A673 (cell line): ENCODE measurements at regions not wholly inside any gene's neighbourhood (a gene's known extent, or its start where the extent isn't known, plus 50 kb on each side); places are given as distances from the start of the nearest gene placed in this dataset.

Experiments
- BruUV-seq: library from RNA; stranded (reverse); fragments of 400-500 nt; replicated peaks from 2 replicates; lab custom pipeline; 2021; lab: Mats Ljungman, UMichigan
- CTCF ChIA-PET: fragments of 300-600 bp; sonication (Branson Sonifier 250); formaldehyde crosslinking; loops from one replicate; lab custom pipeline; 2022; ENCODE audit warnings: antibody characterized with exemption; lab: Charles Lee
- POLR2A ChIA-PET: fragments of 300-600 bp; sonication (Branson Sonifier 250); formaldehyde crosslinking; loops from one replicate; lab custom pipeline; 2022; ENCODE audit warnings: antibody characterized with exemption; ENCODE audit not compliant: low non-redundant PET; lab: Charles Lee
- DNase-seq: peaks from one replicate; pipeline ENCODE4 v3.0.0-alpha.2; 2015; ENCODE audit warnings: low spot score
- H3K27ac ChIP-seq: fragments of 200-600 bp; sonication (generic); 2 replicates; pipeline ENCODE4 v1.5.1; 2016; ENCODE audit warnings: mixed run types, low read depth, mild to moderate bottlenecking, mixed read lengths, antibody characterized with exemption, low read length; ENCODE audit not compliant: poor library complexity, severe bottlenecking
- H3K27me3 ChIP-seq: fragments of 200-600 bp; sonication (generic); replicated peaks from 2 replicates; pipeline ENCODE4 v1.6.1; 2017; ENCODE audit warnings: mixed run types, low read depth, mild to moderate bottlenecking, mixed read lengths, antibody characterized with exemption, low read length; ENCODE audit not compliant: insufficient read depth, poor library complexity
- H3K36me3 ChIP-seq: fragments of 200-600 bp; sonication (generic); 2 replicates; pipeline ENCODE4 v1.6.1; 2016; ENCODE audit warnings: mixed run types, mild to moderate bottlenecking, mixed read lengths, antibody characterized with exemption, low read length; ENCODE audit not compliant: insufficient read depth, poor library complexity, severe bottlenecking
- H3K4me1 ChIP-seq: fragments of 200-600 bp; sonication (generic); 2 replicates; pipeline ENCODE4 v1.6.1; 2017; ENCODE audit warnings: mixed run types, mild to moderate bottlenecking, mixed read lengths, antibody characterized with exemption, low read length; ENCODE audit not compliant: insufficient read depth, poor library complexity, severe bottlenecking
- H3K4me3 ChIP-seq: fragments of 200-600 bp; sonication (generic); 2 replicates; pipeline ENCODE4 v1.5.1; 2016; ENCODE audit warnings: low read depth, mixed run types, mild to moderate bottlenecking, mixed read lengths, low read length; ENCODE audit not compliant: poor library complexity, severe bottlenecking
- H3K9me3 ChIP-seq: fragments of 200-600 bp; sonication (generic); 2 replicates; pipeline ENCODE4 v1.6.1; 2016; ENCODE audit warnings: mixed run types, low read depth, mild to moderate bottlenecking, mixed read lengths, antibody characterized with exemption, low read length; ENCODE audit not compliant: poor library complexity, severe bottlenecking
- CTCF ChIP-seq: fragments of 300-800, 200-600 bp; sonication (generic); conservative IDR thresholded peaks from 2 replicates; pipeline ENCODE4 v1.5.1; 2017; ENCODE audit warnings: low read depth, mild to moderate bottlenecking, antibody characterized with exemption, low read length, moderate library complexity, mixed read lengths
- EZH2 ChIP-seq: fragments of 200-600 bp; sonication (generic); IDR thresholded peaks from 2 replicates; pipeline ENCODE4 v1.6.1; 2017; ENCODE audit warnings: borderline replicate concordance, low read depth, mild to moderate bottlenecking, mixed read lengths, antibody characterized with exemption, low read length; ENCODE audit not compliant: poor library complexity, severe bottlenecking
- intact Hi-C: fragments of 100-400 bp; cut with micrococcal nuclease; formaldehyde crosslinking; loops from one replicate; pipeline ENCODE4 v1.10.0; 2022; ENCODE audit not compliant: unreplicated experiment

GRCh38 chr13:81018936-81019335, 678.0 kb upstream of the SPRY2 start:
- H3K9me3 ChIP-seq, result peaks cover 3% of the 10 kb centered on the region
- CTCF ChIA-PET, result no interaction called here
- no peak for TF ChIP-seq EZH2
- TF ChIP-seq CTCF, result no peak
- no peak overlapping the region for H3K27ac ChIP-seq
- no peak overlapping the region for H3K4me3 ChIP-seq
- H3K4me1 ChIP-seq, result no peaks in the 10 kb centered on the region
- no peaks in the 10 kb centered on the region for H3K36me3 ChIP-seq
- intact Hi-C loops, result loop anchor here (5.0 to 10.0 kb wide), 5 partner anchors 1114 to 1594 kb away; no protein-coding TSS in a partner anchor
- BruUV-seq, result no TSS peak
- DNase-seq, result no peak
- H3K27me3 ChIP-seq, result no peaks in the 10 kb centered on the region
- POLR2A ChIA-PET, result no interaction called here

- peak; percentile 62 for DNase-seq
- CTCF ChIA-PET, result interaction anchor here (0.5 to 1.2 kb wide), 2 partner anchors 39 to 636 kb away, joined by 3 to 5 read pairs; no protein-coding TSS in a partner anchor
- Histone ChIP-seq H3K27me3 (no peaks in the 10 kb centered on the region), H3K4me1 (no peaks in the 10 kb centered on the region), H3K36me3 (no peaks in the 10 kb centered on the region), H3K27ac (no peak overlapping the region), H3K4me3 (no peak overlapping the region), H3K9me3 (peaks cover 2% of the 10 kb centered on the region)
- BruUV-seq, result no TSS peak
- POLR2A ChIA-PET, result no interaction called here
- TF ChIP-seq EZH2 (no peak), CTCF (peak; percentile 72)
- intact Hi-C loops, result loop anchor here (1.0 to 10.0 kb wide), 6 partner anchors 38 to 1593 kb away; no protein-coding TSS in a partner anchor
These were observed 676.7 kb upstream of the SPRY2 start for GRCh38 chr13:81017513-81018152.

GRCh38 chr13:81012031-81012430, 671.1 kb upstream of the SPRY2 start:
- no TSS peak for BruUV-seq
- Histone ChIP-seq H3K4me3 (no peak overlapping the region), H3K36me3 (no peaks in the 10 kb centered on the region), H3K9me3 (no peaks in the 10 kb centered on the region), H3K27ac (no peak overlapping the region), H3K27me3 (no peaks in the 10 kb centered on the region), H3K4me1 (no peaks in the 10 kb centered on the region)
- ChIA-PET CTCF (no interaction called here), POLR2A (no interaction called here)
- TF ChIP-seq CTCF, result no peak
- TF ChIP-seq EZH2, result no peak
- DNase-seq, result no peak
- intact Hi-C loops, result loop anchor here (10.0 kb wide), 3 partner anchors 1107 to 1587 kb away; no protein-coding TSS in a partner anchor
